Sigmoid colon (tissue), 6 donors: ENCODE measurements at regions not wholly inside any gene's neighbourhood (a gene's known extent, or its start where the extent isn't known, plus 50 kb on each side); places are given as distances from the start of the nearest gene placed in this dataset.

Experiments
- DNase-seq: peaks from one replicate; pipeline ENCODE4 v3.0.0-alpha.2; 2019
- H3K27ac ChIP-seq, 4 donors: fragments of 200-600 bp; sonication (generic); one replicate each; pipeline ENCODE4 v1.5.1; 2016 to 2019; ENCODE audit warnings: mild to moderate bottlenecking in 1 of 4
- H3K27me3 ChIP-seq, 3 donors: fragments of 200-600 bp; sonication (generic); one replicate each; pipeline ENCODE4 v1.5.1; 2019; ENCODE audit warnings: mild to moderate bottlenecking in 1 of 3
- H3K36me3 ChIP-seq, 4 donors: fragments of 200-600 bp; sonication (generic); one replicate each; pipeline ENCODE4 v1.5.1; 2016 to 2019
- H3K4me1 ChIP-seq, 4 donors: fragments of 200-600 bp; sonication (generic); one replicate each; pipeline ENCODE4 v1.5.1; 2017 to 2019
- H3K4me3 ChIP-seq, 4 donors: fragments of 200-600 bp; sonication (generic); one replicate each; pipeline ENCODE4 v1.5.1; 2017 to 2019; ENCODE audit warnings: mild to moderate bottlenecking in 2 of 4, moderate library complexity in 1 of 4
- H3K9me3 ChIP-seq, 4 donors: fragments of 200-600 bp in 3 of 4; sonication (generic) in 3 of 4; one replicate each; pipeline versions ENCODE4 v1.5.1 to v1.6.1; 2013 to 2019
- EP300 ChIP-seq, 4 donors: sonication (generic); formaldehyde crosslinking; IDR thresholded peaks; one replicate each; pipeline ENCODE4 v1.6.1; 2017; ENCODE audit warnings: antibody characterized with exemption in 4 of 4
- POLR2A ChIP-seq, 2 donors: fragments of 450-650 bp; IDR thresholded peaks; one replicate each; pipeline ENCODE4 v1.6.1; 2016; ENCODE audit warnings: antibody characterized with exemption in 2 of 2, mild to moderate bottlenecking in 2 of 2, moderate library complexity in 2 of 2
- POLR2AphosphoS5 ChIP-seq, 4 donors: sonication (generic); formaldehyde crosslinking; IDR thresholded peaks; one replicate each; pipeline ENCODE4 v1.6.1; 2017; ENCODE audit warnings: antibody characterized with exemption in 4 of 4
- WGBS, 2 donors: extraction: QIAGEN DNeasy Blood & Tissue Kit; methylation state at CpG; one replicate each; pipeline ENCODE4 v1.1.7; 2013; 5-methylcytosine and 5-hydroxymethylcytosine counted together
- intact Hi-C: fragments of 100-400 bp; cut with DNase I; formaldehyde crosslinking; loops from one replicate; pipeline ENCODE4 v1.15.1; 2023
- TF ChIP-seq, protein P1 (sequence below), 4 experiments: fragments of 450-650 bp in 3 of 4; fragments of 200-600 bp in 1 of 4; IDR thresholded peaks; one replicate each; pipeline ENCODE4 v1.5.1; 2016 to 2019; ENCODE audit warnings: antibody characterized with exemption in 4 of 4, mild to moderate bottlenecking in 3 of 4, moderate library complexity in 2 of 4
- donor health status: healthy with polysubstance abuse.
- donor health status: healthy.

DNA sequence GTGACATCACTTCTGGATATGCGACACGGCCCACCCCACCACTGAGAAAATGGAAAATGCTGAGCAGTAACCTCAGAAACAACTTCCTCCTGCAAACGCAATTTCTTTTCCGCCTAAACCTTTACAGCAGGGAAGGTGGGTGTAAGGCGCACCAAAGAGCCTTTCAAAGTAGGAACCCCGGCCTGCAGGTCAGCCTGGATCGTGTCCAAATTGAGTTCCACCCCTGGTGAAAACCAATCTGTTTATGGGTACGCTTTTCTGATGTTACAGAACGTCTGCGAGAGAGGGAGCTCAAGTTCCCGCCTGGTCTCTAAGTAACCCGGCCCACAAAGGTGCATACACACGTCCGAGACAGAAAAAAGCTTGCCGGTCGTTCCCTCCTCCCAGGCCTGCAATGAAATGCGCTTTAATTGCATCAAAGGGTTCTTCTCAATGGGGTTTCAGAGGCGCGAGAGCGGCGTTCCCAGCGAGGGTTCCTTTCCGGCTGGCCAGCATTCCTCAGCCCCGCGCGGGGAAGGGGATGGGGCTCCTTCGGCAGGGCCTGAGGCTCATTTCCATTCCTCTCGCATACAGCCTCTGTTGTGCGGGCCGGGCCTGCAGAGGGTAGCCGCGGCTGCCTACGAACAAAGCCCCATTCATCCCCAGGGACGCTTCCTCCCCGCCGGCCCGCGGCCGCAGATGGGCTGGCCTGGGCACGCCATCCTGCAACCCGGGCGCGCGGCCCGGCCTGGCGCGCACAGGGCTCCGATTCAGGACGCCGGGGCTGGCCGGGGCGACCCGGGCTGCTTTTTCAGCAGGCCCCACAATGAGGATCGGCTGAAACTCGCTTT is 138.1 kb downstream of the TMCO5A start:
- intact Hi-C loops: loop anchor here (1.0 kb wide), 1 partner anchor 181 kb away; no protein-coding TSS in a partner anchor
- Histone ChIP-seq H3K4me1 (peaks cover 0 to 29% (median 15%) of the 10 kb centered on the region in 4 donors), H3K4me3 (peak overlapping the region; percentile 36 to 64 (median 56)), H3K27me3 (no peaks in the 10 kb centered on the region), H3K9me3 (no peaks in the 10 kb centered on the region), H3K36me3 (no peaks in the 10 kb centered on the region), H3K27ac (peak overlapping the region; percentile 81 to 87 (median 84))
- WGBS, 2 donors: 0 to 1% methylated on average over 55 of the region's 55 CpGs
- no peak for TF ChIP-seq POLR2A (IDR thresholded peaks at IDR 0.05)
- TF ChIP-seq EP300 (IDR thresholded peaks at IDR 0.05): no peak
- TF ChIP-seq POLR2AphosphoS5 (IDR thresholded peaks at IDR 0.05): peak in 2 of 4 donors; percentile 14 to 26
- DNase-seq: peak; percentile 84

DNA sequence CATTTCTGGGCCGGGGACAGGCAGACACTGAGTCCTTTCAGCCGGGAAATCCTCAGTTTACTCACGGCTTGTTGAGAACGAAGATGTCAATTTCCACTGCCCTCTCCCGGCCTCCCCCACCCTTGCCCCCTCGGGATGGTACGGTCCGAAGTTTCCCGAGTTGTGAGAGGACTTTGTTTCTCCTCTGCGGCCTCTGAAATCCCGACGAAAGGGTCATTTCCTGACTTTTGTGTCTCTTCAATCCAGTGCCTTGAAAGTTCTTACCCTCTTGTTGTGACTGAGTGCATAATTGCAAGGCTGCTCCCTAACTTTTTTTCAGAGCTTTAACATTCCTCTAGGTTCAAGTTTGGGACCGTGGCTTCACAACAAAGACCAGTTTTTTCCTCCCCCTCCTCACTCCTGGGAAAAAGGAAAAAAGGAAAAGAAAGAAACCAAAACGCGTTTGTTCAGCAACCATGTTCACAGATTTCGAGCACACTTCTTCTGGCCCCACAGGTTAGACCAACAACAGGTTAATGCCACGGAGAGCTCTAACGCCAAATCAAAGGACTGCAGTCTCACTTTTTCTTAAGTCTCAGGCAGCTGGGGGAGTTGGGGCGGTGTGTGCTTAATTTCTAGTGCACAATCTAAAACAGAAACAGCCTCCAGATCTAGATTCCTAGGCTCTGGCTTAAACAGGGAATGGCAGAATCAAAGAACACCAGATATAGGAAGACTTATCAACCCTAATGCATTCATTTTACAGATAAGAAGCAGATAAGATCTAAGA is 138.9 kb downstream of the TMCO5A start:
- Histone ChIP-seq H3K4me3 (peak overlapping the region; percentile 36 to 64 (median 56)), H3K27ac (peak overlapping the region; percentile 81 to 87 (median 84)), H3K4me1 (peaks cover 0 to 29% (median 15%) of the 10 kb centered on the region in 4 donors), H3K9me3 (no peaks in the 10 kb centered on the region), H3K27me3 (no peaks in the 10 kb centered on the region), H3K36me3 (no peaks in the 10 kb centered on the region)
- intact Hi-C loops: loop anchor here (1.0 kb wide), 1 partner anchor 180 kb away; no protein-coding TSS in a partner anchor
- TF ChIP-seq POLR2AphosphoS5 (IDR thresholded peaks at IDR 0.05) (no peak), POLR2A (IDR thresholded peaks at IDR 0.05) (no peak), EP300 (IDR thresholded peaks at IDR 0.05) (no peak)
- TF ChIP-seq, protein P1, sequence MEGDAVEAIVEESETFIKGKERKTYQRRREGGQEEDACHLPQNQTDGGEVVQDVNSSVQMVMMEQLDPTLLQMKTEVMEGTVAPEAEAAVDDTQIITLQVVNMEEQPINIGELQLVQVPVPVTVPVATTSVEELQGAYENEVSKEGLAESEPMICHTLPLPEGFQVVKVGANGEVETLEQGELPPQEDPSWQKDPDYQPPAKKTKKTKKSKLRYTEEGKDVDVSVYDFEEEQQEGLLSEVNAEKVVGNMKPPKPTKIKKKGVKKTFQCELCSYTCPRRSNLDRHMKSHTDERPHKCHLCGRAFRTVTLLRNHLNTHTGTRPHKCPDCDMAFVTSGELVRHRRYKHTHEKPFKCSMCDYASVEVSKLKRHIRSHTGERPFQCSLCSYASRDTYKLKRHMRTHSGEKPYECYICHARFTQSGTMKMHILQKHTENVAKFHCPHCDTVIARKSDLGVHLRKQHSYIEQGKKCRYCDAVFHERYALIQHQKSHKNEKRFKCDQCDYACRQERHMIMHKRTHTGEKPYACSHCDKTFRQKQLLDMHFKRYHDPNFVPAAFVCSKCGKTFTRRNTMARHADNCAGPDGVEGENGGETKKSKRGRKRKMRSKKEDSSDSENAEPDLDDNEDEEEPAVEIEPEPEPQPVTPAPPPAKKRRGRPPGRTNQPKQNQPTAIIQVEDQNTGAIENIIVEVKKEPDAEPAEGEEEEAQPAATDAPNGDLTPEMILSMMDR (IDR thresholded peaks at IDR 0.05): no peak
- 8 to 33% methylated on average over 19 of the region's 19 CpGs for WGBS, 2 donors
- no peak for DNase-seq

DNA sequence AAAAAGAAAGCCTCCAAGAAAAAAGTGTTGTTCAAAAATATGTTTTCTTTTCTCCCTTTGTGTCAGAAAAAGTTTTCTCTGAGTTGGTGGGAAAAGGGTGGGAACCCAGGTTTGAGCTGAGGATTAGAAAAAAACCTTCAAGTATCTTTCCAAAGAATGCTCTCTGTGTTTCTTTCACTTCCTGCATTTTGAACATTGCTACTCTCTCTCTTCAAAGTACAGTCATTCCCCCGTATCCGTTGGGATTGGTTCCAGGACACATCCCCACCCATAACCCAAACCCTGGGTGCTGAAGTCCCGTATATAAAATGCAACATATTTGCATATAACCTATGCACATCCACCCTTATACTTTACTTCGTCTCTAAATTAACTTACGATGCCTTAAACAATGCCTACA is 139.6 kb downstream of the TMCO5A start:
- peak overlapping the region; percentile 81 to 87 (median 84) for H3K27ac ChIP-seq

DNA sequence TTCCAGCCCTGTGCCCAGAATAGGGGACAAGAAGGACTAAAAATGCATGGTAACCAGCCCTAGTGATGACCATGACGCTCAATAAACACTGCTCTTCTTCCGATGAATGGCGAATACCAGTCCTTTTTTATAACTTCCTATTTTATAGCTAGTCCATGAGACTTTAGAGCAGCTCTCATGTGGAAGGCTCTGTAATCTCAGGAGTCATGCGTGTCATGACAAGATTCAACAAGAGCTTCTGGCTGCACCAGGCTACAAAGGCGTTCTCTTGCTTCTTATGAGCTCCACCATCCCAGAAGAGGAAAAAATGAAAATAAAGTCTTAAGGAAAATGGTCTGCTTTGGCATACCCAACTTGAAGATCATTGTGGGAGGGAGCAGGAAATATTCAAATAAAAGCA is 141.0 kb downstream of the TMCO5A start:
- intact Hi-C loops: no loop called here
- no peaks in the 10 kb centered on the region for H3K27me3 ChIP-seq

More for the DNA sequence above, 139.6 kb downstream of the TMCO5A start:
- peak overlapping the region in 1 of 4 donors; percentile 55 for H3K4me3 ChIP-seq
- H3K27me3 ChIP-seq: no peaks in the 10 kb centered on the region
- no peak for TF ChIP-seq POLR2AphosphoS5 (IDR thresholded peaks at IDR 0.05)
- no peak for TF ChIP-seq POLR2A (IDR thresholded peaks at IDR 0.05)
- no peak for TF ChIP-seq EP300 (IDR thresholded peaks at IDR 0.05)
- TF ChIP-seq, protein P1 (IDR thresholded peaks at IDR 0.05): no peak
- 17 to 61% methylated on average over 5 of the region's 5 CpGs for WGBS, 2 donors
- H3K9me3 ChIP-seq: no peaks in the 10 kb centered on the region
- H3K36me3 ChIP-seq: no peaks in the 10 kb centered on the region
- intact Hi-C loops: no loop called here
- peaks cover 0 to 29% (median 15%) of the 10 kb centered on the region in 4 donors for H3K4me1 ChIP-seq
- no peak for DNase-seq

More for the DNA sequence above, 141.0 kb downstream of the TMCO5A start:
- Histone ChIP-seq H3K9me3 (no peaks in the 10 kb centered on the region), H3K4me3 (no peak overlapping the region), H3K27ac (no peak overlapping the region), H3K4me1 (peaks cover 0 to 22% (median 10%) of the 10 kb centered on the region in 4 donors), H3K36me3 (no peaks in the 10 kb centered on the region)
- DNase-seq: no peak
- 94 to 95% methylated on average over 5 of the region's 5 CpGs for WGBS, 2 donors
- TF ChIP-seq POLR2AphosphoS5 (IDR thresholded peaks at IDR 0.05) (no peak), EP300 (IDR thresholded peaks at IDR 0.05) (no peak), POLR2A (IDR thresholded peaks at IDR 0.05) (no peak)
- TF ChIP-seq, protein P1 (IDR thresholded peaks at IDR 0.05): no peak
